HepG2 (cell line): ENCODE measurements at regions not wholly inside any gene's neighbourhood (a gene's known extent, or its start where the extent isn't known, plus 50 kb on each side); places are given as distances from the start of the nearest gene placed in this dataset.

Experiments used
- ATF4 ChIP-seq, 2 experiments: fragments of 450-650 bp in 1 of 2; sonication (generic) in 1 of 2; formaldehyde crosslinking; IDR thresholded peaks; 2 replicates each; pipeline versions ENCODE4 v1.5.0 to v1.8.0; 2020 to 2022; ENCODE audit warnings: mild to moderate bottlenecking in 1 of 2, missing genetic modification reagents in 1 of 2
- PHB2 ChIP-seq: fragments of 450-650 bp; IDR thresholded peaks from 2 replicates; pipeline ENCODE4 v1.6.1; 2018; ENCODE audit not compliant: partially characterized antibody

GRCh38 chr14:82094829-82095345, 561.2 kb upstream of the SEL1L start:
- TF ChIP-seq PHB2 (no peak), ATF4 (CRISPR knock-in tag; IDR thresholded peaks at IDR 0.05) (no peak)
